ENCODE measurements at regions not wholly inside any gene's neighbourhood (a gene's known extent, or its start where the extent isn't known, plus 50 kb on each side); places are given as distances from the start of the nearest gene placed in this dataset.

GRCh38 chr6:80639181-80639629 is 532.7 kb downstream of the BCKDHB start:
- WGBS, 2 donors (ENCODE audit: low coverage in 1 of 2): 87% methylated on average over 2 of the region's 2 CpGs; no CpG with 5 or more reads in 1 of the 2 donors
- DNase-seq: no peak
- TF ChIP-seq, protein P1, sequence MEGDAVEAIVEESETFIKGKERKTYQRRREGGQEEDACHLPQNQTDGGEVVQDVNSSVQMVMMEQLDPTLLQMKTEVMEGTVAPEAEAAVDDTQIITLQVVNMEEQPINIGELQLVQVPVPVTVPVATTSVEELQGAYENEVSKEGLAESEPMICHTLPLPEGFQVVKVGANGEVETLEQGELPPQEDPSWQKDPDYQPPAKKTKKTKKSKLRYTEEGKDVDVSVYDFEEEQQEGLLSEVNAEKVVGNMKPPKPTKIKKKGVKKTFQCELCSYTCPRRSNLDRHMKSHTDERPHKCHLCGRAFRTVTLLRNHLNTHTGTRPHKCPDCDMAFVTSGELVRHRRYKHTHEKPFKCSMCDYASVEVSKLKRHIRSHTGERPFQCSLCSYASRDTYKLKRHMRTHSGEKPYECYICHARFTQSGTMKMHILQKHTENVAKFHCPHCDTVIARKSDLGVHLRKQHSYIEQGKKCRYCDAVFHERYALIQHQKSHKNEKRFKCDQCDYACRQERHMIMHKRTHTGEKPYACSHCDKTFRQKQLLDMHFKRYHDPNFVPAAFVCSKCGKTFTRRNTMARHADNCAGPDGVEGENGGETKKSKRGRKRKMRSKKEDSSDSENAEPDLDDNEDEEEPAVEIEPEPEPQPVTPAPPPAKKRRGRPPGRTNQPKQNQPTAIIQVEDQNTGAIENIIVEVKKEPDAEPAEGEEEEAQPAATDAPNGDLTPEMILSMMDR (IDR thresholded peaks at IDR 0.05): no peak
- TF ChIP-seq EP300 (IDR thresholded peaks at IDR 0.05; ENCODE audit: low read depth): no peak
- TF ChIP-seq POLR2AphosphoS5 (IDR thresholded peaks at IDR 0.05): no peak
- TF ChIP-seq POLR2A (IDR thresholded peaks at IDR 0.05): no peak
- Histone ChIP-seq H3K36me3 (no peaks in the 10 kb centered on the region), H3K4me1 (no peaks in the 10 kb centered on the region), H3K27me3 (no peaks in the 10 kb centered on the region), H3K4me3 (no peak overlapping the region), H3K9me3 (no peaks in the 10 kb centered on the region), H3K27ac (no peak overlapping the region)
- in situ Hi-C loops (cut with MboI; ENCODE audit: low pct_ligation_motif_present in 1 of 4, low pct_unique_long_range_greater_than_20kb in 1 of 4, low sequenced_read_pairs in 3 of 4): no loop called here
- intact Hi-C loops (cut with DNase I; ENCODE audit: low total_unique reads): no loop called here

GRCh38 chr6:80638213-80639055 is 532.0 kb downstream of the BCKDHB start:
- peak; percentile 8 for DNase-seq
- intact Hi-C loops (cut with DNase I; ENCODE audit: low total_unique reads): no loop called here
- H3K36me3 ChIP-seq: no peaks in the 10 kb centered on the region
- H3K4me3 ChIP-seq: no peak overlapping the region
- no peaks in the 10 kb centered on the region for H3K27me3 ChIP-seq
- no peak overlapping the region for H3K27ac ChIP-seq
- no peaks in the 10 kb centered on the region for H3K4me1 ChIP-seq
- in situ Hi-C loops (cut with MboI; ENCODE audit: low pct_ligation_motif_present in 1 of 4, low pct_unique_long_range_greater_than_20kb in 1 of 4, low sequenced_read_pairs in 3 of 4): no loop called here
- WGBS, 2 donors (ENCODE audit: low coverage in 1 of 2): 47 to 53% methylated on average over 5 to 9 of the region's 9 CpGs
- no peaks in the 10 kb centered on the region for H3K9me3 ChIP-seq
- TF ChIP-seq POLR2A (IDR thresholded peaks at IDR 0.05): no peak
- no peak for TF ChIP-seq POLR2AphosphoS5 (IDR thresholded peaks at IDR 0.05)
- TF ChIP-seq EP300 (IDR thresholded peaks at IDR 0.05; ENCODE audit: low read depth): no peak
- TF ChIP-seq, protein P1 (IDR thresholded peaks at IDR 0.05): no peak

DNA sequence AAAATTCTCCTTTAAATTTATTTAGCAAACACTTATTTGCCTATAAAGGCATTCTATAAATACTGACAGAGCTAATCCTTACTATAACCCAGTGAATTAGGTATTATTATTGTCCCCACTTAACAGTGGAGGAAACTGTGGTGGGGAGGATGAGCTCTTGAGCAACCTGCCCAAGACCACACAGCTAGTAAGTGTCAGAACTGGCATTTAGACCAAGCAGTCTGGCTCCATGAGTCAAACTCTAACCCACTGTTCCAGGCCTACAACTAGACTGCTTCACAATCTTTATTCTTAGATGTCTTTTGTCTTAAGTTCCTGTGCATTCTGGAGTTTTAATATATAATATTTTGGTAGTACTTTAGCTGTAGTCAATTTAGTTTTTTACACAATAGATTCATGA is 530.8 kb downstream of the BCKDHB start:
- intact Hi-C loops (cut with DNase I; ENCODE audit: low total_unique reads) (no loop called here), in situ Hi-C loops (cut with MboI; ENCODE audit: low pct_ligation_motif_present in 1 of 4, low pct_unique_long_range_greater_than_20kb in 1 of 4, low sequenced_read_pairs in 3 of 4) (no loop called here)
- H3K4me3 ChIP-seq: no peak overlapping the region
- H3K27ac ChIP-seq: no peak overlapping the region
- no peak for TF ChIP-seq POLR2AphosphoS5 (IDR thresholded peaks at IDR 0.05)
- no peak for TF ChIP-seq EP300 (IDR thresholded peaks at IDR 0.05; ENCODE audit: low read depth)
- TF ChIP-seq, protein P1 (IDR thresholded peaks at IDR 0.05): no peak
- no peak for TF ChIP-seq POLR2A (IDR thresholded peaks at IDR 0.05)
- no peaks in the 10 kb centered on the region for H3K27me3 ChIP-seq
- no peaks in the 10 kb centered on the region for H3K4me1 ChIP-seq
- H3K9me3 ChIP-seq: no peaks in the 10 kb centered on the region
- no peak for DNase-seq
- no peaks in the 10 kb centered on the region for H3K36me3 ChIP-seq

DNA sequence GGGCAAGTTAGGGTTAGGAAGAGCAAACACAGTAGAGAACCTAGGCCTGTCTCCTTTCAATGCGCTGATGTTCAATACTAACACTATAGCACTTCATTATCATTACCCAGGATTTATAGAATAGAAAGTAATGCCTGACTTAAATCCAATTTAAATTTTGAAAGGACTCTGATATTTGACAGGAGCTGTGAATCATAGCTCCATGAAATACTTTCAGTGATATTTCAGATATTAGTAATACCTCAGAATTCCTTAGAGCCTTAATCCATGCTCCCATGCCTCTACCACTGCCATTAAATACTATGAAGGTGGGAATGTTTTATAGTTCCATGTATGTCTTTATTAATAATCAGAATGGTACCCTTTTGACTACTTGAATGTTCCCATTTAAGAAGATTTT is 530.2 kb downstream of the BCKDHB start:
- 88 to 90% methylated on average over 1 of the region's 1 CpG for WGBS, 2 donors (ENCODE audit: low coverage in 1 of 2)
- Histone ChIP-seq H3K4me3 (no peak overlapping the region), H3K27me3 (no peaks in the 10 kb centered on the region), H3K9me3 (no peaks in the 10 kb centered on the region), H3K4me1 (no peaks in the 10 kb centered on the region), H3K27ac (no peak overlapping the region), H3K36me3 (no peaks in the 10 kb centered on the region)
- intact Hi-C loops (cut with DNase I; ENCODE audit: low total_unique reads) (no loop called here), in situ Hi-C loops (cut with MboI; ENCODE audit: low pct_ligation_motif_present in 1 of 4, low pct_unique_long_range_greater_than_20kb in 1 of 4, low sequenced_read_pairs in 3 of 4) (no loop called here)
- TF ChIP-seq POLR2A (IDR thresholded peaks at IDR 0.05): no peak
- TF ChIP-seq, protein P1 (IDR thresholded peaks at IDR 0.05): no peak
- no peak for TF ChIP-seq POLR2AphosphoS5 (IDR thresholded peaks at IDR 0.05)
- no peak for TF ChIP-seq EP300 (IDR thresholded peaks at IDR 0.05; ENCODE audit: low read depth)
- no peak for DNase-seq

Data from transverse colon (tissue), 4 donors.